Stomach (tissue), 4 donors: ENCODE measurements at regions not wholly inside any gene's neighbourhood (a gene's known extent, or its start where the extent isn't known, plus 50 kb on each side); places are given as distances from the start of the nearest gene placed in this dataset.

Experiments used
- CTCF ChIP-seq, 7 experiments: fragments of 450-650 bp in 4 of 7; fragments of 200-600 bp in 3 of 7; sonication (generic) in 3 of 7; IDR thresholded peaks; one replicate each; pipeline ENCODE4 v1.5.1; 2016 to 2019; ENCODE audit warnings: antibody characterized with exemption in 7 of 7, control low read depth in 2 of 7, mild to moderate bottlenecking in 1 of 7
- EP300 ChIP-seq: sonication (generic); formaldehyde crosslinking; IDR thresholded peaks from one replicate; pipeline ENCODE4 v1.6.1; 2017; ENCODE audit warnings: antibody characterized with exemption
- POLR2A ChIP-seq, 4 donors: fragments of 450-650 bp; IDR thresholded peaks; one replicate each; pipeline ENCODE4 v1.6.1; 2016; ENCODE audit warnings: antibody characterized with exemption in 4 of 4, control low read depth in 2 of 4, mild to moderate bottlenecking in 1 of 4, moderate library complexity in 1 of 4
- POLR2AphosphoS5 ChIP-seq, 3 donors: sonication (generic); formaldehyde crosslinking; IDR thresholded peaks; one replicate each; pipeline ENCODE4 v1.6.1; 2016; ENCODE audit warnings: antibody characterized with exemption in 3 of 3

GRCh38 chr3:120528163-120528562 lies 68.0 kb upstream of the NDUFB4 start:
- TF ChIP-seq CTCF (IDR thresholded peaks at IDR 0.05) (no peak), POLR2A (IDR thresholded peaks at IDR 0.05) (no peak), EP300 (no peak), POLR2AphosphoS5 (IDR thresholded peaks at IDR 0.05) (no peak)
